NCI-H748 (cell line): ENCODE measurements at regions not wholly inside any gene's neighbourhood (a gene's known extent, or its start where the extent isn't known, plus 50 kb on each side); places are given as distances from the start of the nearest gene placed in this dataset.
"Not testable (repeated sequence)": the region's sequence is repeated elsewhere in the genome, so short reads cannot be mapped to it uniquely, and the experiment has no call there.

ENCODE experiments used
- DNase-seq: peaks from one replicate; lab custom pipeline; 2025; ENCODE audit not compliant: unreplicated experiment; lab: John Stamatoyannopoulos, UW

DNA sequence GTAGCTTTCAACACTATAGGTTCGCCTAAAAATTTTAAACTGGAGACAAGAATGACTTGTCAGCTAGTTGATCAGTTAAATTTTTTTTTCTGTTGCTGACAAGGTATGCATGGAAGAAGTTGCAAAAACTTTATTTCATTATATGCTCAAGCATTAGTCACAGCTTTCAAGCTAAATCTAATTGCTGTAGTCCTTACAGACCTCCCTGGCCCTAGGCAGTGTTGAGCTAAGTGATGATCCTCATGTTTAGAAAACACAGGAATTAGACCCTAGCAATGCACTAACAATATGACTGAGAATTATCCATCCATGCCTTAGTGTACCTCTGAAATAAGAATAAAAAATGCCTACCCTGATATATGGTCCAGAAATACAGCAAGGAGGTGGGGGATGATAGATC lies 253.4 kb downstream of the SP3 start:
- no peak for DNase-seq

DNA sequence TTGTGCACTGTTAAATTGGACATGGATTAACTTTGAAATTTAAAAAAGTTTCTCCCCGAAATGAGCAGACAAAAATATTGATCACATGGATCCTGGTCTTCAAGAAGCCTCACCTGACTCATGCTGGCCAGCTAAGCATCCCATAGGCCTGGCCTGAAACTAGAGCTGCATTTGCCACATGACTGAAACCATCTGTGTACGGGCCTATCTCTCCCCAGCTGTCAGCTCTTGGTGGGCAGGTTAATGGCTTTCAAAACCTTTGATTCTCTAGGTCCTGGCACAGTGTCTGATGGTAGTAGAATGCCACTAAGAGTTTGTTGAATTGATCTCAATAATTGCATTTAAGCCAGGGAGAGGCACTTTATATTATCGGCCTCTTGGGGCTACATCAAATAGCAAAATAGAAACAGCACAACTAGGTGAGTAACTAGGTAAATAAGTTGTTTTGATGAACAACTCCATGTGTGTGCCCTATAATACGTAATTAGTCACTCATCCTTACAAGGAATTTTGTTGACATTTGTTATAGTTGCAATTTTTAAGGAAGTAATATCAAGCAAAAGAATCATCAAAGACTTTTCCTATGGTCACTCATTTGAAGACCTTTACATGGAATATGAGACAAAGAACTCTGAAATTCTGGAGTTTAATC lies 251.1 kb downstream of the SP3 start:
- no peak for DNase-seq

DNA sequence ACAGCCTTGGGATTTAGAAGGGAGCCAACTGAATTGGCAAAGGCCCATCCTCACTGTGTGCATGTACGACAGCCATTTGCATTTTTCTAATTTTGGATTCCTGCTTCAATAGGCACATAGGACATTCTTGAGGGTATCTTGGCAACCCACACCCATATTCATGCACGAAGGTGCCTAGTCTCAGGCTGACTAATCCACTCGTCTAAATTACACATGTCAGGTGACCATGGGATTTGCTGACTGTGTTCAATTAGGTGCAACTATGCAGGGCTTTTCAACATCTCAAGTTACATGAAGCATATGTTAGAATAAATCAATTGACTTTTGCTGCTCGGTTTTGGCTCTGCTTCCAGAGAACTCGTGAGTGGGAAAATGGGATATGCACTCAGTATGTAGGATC lies 249.7 kb downstream of the SP3 start:
- peak; percentile 28 for DNase-seq

DNA sequence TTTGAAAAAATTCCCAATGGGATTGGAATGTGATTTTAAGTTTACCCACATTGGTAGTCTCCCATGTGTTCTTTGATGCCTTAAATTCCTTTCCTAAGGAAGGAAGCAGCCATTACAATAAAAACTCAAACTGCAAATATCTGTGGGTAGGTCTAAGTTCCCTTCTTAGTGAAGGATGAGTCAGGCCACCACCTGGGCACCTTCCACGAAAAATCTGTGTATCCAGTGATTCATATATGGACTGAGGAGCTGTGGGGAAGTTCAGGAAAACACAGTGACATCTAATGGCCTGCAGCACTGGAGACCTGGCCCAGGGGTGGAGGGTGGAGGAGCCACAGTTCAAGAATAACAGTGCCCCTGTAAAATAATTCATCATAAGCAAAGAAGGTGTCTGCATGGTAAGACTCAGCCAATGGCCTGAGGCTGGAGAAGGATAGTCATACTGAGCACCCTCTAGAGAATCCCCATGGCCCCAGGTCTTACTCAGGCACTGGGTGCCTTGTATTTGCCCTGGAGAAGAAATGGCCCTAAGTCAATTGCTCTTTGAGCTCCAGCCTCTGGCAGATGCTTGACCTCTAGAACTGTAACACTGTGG lies 248.6 kb downstream of the SP3 start:
- no peak for DNase-seq

DNA sequence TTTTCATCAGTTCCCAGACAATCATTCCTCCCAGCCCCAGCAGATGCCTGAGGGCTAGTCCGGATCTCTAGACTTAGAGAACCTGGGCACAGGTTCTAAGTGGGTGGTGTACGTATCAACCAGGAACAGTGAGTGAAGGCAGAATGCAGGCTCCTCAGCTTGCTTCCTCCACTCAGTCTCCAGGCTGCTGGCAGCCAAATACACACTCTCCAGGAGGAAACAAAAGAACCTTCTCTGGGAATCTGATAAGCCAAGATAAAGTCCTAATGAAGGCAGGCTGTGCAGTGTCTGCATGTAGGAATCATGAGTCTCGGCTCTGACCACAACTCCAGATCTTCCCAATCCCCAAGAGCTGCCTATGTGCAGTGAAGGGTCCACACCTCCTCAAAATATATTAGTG lies 245.7 kb downstream of the SP3 start:
- no peak for DNase-seq

DNA sequence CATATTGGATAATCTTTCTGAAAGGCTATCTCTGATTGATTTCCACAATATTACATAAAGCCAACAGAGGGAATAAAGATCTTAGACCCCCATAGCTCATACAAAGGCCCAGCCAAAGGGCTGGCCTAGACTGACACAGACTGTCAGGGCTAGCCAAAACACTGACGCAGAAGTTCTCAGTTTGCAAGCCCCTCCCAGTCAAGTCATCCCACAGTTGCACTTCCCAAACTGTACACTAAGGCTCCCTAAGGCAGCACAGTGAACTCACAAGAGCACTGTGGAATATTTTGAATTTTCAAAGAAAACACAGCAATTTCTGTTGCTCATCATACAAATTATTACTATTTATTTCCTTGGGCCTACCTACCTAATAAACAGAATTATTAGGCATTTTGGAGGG lies 244.9 kb downstream of the SP3 start:
- no peak for DNase-seq

DNA sequence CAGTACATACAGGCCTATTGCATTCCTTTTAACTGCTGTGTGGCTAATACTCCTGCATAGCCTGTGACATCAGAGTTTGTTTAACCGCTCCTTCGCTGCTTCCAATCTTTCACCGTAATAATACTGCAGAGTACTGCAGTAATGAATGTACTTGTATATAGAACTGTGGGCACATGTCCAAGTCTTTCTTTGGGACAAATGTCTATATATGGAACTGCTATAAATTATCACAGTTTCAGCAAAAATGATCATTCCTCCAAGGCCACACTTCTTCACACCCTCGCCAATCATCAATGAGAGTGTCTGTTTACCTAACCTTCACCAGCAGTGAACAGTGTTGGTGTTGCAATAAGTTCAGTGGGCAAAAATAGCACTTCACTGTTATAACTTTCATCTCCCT lies 230.4 kb downstream of the SP3 start:
- DNase-seq: no peak

DNA sequence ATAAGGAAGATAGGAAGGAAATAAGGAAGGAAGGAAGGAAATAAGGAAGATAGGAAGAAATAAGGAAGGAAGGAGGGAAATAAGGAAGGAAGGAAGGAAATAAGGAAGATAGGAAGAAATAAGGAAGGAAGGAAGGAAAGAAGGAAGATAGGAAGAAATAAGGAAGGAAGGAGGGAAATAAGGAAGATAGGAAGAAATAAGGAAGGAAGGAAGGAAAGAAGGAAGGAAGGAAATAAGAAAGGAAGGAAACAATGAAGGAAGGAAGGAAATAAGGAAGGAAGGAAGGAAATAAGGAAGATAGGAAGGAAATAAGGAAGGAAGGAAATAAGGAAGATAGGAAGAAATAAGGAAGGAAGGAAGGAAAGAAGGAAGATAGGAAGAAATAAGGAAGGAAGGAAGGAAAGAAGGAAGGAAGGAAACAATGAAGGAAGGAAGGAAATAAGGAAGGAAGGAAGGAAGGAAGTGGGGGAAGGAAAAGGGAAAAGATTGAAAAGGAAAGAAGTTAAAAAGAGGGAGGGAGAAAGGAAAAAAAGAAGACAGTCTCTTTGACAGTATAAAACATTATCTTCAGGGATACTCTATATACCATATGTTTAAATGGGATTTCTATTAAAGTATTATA lies 227.1 kb downstream of the SP3 start:
- not testable (repeated sequence) for DNase-seq

DNA sequence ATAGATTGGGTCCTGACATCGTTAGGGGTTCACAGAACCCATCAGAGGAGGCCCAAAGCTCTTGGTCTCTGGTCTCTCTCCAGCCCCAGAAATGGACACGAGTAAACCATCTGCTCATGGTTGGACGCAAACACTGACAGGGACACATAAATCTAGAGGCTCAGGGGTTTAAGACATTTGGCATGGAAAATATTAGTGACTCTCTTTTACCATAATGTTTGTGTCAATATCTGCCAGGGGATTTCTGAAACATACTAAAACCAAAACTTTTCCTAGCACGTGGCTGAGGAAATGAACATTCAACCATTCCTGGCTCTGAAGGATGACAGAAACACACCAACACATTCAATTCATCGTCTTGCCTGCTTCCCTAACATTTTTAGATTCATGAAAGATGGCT lies 226.2 kb downstream of the SP3 start:
- no peak for DNase-seq

DNA sequence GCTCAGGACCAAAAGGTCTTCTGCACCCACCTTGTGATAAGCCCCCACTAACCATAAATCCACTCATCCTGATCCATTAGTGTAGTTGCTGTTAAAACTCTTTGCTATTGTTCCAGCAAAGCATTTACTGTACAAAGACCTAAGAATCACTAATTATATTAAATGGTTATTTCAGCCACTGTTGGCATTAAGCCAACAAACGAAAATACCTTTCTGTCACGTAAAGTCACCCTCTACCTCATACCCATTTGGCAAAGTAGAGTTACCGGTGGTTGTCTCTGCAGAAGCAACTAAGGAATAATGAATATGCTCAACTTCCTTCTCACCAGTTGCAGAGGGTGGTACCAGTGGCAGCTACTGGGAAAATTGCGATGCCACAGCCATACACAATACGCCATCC lies 224.5 kb downstream of the SP3 start:
- peak; percentile 77 for DNase-seq

DNA sequence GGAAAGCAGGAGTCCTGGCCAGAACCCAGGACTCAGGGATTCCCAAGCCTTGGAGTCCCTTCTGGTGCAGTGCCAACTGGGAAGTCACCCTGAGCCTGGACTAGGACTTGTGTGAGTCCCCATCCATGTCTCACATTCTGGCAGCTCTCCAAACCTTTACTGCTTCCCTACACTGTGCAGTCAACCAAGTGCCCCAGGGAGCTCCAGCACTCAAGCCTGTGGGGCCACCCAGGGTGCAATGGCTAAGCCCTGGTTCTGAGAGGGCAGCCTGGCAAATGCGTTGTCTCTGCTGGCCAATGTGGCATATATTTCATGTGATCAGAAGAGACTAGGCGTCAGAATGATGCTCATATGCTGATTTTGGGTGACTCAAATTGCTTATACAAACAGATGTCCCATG lies 223.4 kb downstream of the SP3 start:
- DNase-seq: peak; percentile 43

DNA sequence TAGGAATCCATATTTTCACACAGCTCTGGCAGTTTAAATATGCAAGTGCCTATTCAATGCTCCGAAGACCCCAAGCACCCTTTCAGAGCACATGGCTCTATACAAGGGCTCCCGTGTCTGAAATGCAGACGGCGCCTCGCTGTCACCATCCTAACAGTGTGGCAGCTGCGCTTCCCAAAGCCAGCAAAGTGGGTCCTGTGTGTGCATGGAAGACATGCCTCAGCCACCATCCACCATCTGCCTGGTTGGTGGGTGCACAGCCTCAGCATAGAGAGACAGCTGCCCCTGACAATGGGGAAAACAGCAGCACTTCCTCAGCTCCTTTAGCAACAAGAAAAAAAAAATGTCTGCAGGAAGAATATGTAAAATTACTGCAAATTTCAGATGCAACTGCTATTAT lies 218.1 kb downstream of the SP3 start:
- DNase-seq: no peak

DNA sequence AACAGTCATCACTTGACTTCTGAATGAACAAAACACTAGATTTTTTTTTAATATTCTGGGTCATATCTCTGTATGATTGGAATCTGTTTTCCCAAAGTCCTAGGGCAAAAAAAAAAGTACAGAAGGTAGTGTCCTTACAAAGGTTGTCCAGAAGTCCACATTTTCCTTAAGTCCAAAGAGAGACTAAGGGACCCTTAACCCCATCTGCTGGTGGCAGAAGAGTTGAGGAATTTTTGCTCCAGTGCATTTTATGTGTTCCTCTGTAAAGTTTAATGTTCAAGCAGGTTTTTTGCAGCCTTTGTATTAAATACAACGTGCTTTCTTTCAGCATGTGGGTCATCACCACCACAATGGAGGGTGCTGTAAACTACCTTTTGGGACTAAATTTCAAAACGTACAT lies 215.9 kb downstream of the SP3 start:
- DNase-seq: no peak

DNA sequence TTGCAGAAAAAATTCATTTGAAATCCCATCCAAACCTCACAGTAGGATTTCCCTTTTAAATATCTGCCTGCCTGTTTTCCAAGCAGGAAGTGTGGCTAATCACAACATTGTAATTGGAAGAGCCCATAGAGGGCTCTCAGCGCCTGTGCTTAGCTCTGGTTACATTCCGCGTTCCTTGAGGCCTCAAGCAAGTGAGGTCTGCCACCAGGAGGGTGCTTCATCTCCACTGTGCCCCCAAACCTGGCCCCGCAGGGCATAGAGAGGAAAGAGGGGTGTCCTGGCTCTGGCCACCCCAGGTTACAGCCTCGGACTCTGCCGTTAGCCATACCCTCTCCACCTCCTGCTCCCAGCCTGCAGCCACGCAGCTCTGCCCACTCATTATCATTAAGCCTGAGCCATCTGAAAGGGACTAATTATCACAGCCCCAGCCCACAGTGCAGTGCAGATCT lies 214.8 kb downstream of the SP3 start:
- peak; percentile 23 for DNase-seq

DNA sequence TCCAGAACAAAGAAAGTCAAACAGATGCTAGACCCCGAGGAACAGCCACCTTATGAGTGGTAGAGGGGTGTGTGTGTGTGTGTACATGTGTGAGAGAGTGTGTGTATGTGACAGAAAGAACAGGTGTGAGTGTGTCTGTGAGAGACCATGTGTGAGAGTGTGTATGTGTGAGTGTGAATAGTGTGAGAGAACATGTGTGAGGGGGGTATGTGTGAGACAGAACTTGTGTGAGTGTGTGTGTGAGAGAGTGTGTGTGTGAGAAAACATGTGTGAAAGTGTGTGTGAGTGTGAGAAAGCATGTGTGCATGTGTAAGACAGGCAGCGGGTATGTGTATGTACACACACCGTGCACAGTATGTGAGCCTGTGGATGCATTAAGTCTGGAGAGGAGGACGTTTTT lies 214.3 kb downstream of the SP3 start:
- DNase-seq: no peak

DNA sequence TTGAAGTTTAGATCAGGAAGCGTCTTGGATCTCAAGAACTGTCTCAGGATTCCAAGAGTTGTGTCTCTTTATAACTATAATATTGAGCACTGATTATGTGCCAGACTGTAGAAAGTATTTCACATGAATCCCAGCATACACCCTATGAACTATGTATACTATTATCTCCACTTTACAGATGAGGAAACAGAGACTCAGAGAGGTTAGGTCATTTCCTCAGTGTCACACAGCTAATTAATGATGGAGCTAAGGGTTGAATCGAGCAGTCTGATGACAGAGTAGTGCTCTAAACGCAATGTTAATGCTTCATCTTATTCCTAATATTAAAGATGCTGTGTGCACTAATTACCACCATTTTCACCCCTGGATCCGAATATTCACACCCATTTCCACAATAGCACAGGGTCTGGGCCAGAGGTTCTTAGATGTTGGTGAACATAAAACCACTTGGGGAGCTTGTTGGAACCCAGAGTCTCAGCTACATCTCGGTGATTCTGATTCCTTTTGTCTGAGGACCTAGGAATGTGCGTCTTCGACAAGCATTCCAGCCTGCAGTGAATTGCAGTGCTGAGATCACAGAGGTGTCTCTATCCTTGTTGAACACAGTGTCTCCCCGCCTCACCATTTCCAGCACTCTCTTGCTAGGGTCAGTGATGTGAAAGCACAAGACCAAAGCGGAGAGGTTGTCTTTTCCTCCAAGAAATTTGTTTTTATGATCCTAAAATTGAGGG lies 213.8 kb downstream of the SP3 start:
- DNase-seq: no peak

DNA sequence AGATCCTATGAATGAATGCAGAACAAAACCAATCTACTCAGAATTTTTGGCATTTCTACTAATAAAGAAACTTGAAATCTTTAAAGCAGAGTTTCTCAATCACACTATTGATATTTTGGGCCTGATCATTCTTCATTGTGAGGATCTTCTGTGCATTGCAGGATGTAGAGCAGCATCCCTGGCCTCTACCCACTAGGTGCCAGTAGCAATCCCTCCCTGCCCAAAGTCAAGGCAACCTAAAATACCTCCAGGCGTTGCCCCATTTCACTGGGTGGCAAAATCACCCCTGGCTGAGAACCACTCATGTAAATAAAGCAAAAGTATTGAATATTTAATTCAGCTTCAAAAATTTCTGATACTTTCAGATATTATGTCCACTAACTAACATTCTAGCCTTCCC lies 213.0 kb downstream of the SP3 start:
- no peak for DNase-seq

DNA sequence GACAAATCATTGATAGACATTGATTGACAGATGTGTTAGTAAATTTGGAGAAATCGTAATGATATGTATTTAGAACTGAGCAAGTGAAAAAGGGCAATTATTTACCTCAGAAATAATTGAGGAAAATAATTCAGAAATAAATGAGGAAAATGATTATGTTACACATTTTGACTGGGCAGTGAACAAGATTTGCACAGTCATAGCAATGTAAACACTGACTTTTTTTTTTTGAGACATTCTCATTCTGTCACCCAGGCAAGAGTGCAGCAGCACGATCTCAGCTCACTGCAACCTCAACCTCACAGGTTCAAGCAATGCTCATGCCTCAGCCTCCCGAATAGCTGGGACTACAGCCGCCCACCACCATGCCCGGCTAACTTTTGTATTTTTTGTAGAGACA lies 211.7 kb downstream of the SP3 start:
- no peak for DNase-seq

DNA sequence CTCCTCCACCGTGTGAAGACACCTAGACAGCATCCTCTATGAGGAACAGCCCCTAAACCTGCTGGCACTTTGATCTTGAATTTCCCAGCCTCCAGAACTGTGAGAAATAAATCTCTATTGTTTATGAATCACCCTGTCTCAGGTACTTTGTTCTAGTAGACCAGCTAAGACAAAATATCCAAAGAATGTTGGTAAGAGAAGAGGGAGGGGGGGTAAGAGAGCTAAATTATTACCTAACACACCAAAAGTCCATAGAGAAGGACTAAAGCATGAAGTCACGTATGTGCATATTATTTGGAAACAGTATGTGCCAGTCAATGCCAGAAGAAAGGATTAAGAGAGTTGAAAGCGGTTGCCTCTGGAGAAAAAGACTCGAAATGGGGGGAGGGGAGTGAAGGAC lies 211.0 kb downstream of the SP3 start:
- DNase-seq: no peak

DNA sequence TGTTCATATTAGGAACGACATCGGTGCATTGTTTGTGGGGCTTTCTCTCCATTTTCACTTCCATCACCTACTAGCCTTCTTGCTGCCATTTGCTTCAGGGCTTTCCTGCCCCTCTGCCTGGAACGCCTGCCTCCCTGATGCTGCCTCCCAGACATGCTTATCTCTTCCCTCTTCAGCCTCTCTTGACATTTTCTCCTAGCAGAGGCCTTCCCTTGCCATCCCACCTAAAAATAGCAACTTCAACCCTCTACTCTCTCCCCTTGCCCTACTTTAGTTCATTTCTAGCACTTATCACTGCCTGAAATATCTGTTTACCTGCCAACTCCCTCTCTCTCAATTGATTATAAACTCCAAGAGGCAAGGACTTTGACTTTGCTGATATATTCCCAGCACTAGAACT lies 210.3 kb downstream of the SP3 start:
- DNase-seq: no peak

DNA sequence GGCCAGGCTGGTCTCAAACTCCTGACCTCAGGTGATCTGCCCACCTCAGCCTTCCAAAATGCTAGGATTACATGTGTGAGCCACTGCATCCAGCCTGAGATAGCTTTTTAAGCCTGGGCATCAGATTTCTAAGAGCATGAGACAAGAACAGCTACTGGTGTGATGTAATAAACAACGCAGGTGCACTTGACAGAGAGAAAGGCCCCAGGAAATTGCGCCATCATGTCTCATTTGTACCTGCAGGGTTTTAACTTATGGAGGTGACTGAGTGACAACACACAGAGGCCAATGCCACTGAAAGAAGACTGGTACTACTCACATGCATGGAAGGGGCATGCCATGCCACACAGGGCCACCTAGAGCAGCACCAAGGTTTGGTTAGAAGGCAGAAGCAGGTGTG lies 209.4 kb downstream of the SP3 start:
- DNase-seq: no peak

DNA sequence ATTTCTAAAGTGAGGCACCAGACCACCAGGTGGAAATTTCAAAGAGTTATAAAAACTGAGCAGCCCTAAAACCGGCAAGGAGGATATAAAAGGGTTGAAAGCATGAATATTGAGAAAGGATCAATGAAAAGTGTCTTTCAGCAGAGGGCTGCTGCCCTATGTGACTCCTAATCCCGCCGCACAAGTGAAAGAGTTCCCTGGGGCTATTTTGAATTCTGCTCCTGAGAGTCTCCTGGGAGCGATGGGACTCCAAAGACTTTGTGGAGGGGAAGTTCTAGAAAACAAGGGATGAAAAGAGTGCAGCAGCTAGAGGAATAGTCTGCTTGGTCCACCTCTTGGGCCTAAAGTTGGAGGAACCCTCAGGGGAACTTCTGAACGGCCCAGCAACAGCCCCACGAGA lies 205.2 kb downstream of the SP3 start:
- no peak for DNase-seq
